Stimulated activated CD4-positive, alpha-beta T cell treated with anti-CD3 and anti-CD28 coated beads, Interleukin-15, amount 100 ng/mL, for 24 hours (primary cell): ENCODE measurements at regions not wholly inside any gene's neighbourhood (a gene's known extent, or its start where the extent isn't known, plus 50 kb on each side); places are given as distances from the start of the nearest gene placed in this dataset.
"Not testable (repeated sequence)": the region's sequence is repeated elsewhere in the genome, so short reads cannot be mapped to it uniquely, and the experiment has no call there.

Experiments used
- DNase-seq: peaks from one replicate; pipeline ENCODE4 v3.0.0-alpha.2; 2020

DNA sequence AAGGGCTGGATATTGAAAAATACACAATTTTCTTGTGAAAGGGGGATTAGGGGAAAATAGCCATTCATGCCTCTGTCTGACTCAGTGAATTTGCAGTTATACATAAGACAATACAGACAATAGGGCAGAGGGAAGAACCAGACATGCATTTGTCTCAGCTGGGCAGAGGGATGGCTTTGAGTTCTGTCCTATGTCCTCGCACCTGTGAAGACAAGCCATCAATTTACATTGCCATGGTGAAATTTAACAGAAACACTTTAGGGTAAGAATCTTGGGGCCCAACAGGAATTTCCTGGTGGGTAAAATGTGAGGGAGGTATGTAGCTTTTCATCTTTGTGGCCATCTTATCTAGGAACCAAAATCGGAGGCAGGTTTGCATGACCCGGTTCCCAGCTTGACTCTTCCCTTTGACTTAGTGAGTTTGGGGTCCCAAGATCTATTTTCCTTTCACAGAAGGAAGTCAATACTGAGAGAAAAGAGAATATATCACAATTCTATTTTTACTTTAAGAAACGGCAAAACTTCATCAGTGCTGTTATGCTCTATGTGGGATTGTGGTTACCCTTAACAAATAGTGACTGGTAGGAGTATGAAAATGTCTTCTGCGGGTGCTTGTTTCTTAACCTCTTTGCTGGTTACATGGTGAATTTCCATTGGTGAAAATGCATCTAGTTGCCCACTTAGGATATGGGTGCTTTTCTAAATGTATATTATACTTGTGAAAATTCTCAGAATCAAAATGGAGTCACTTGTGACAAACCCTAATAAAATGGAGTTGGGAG lies 221.8 kb downstream of the SPP2 start:
- DNase-seq: no peak

DNA sequence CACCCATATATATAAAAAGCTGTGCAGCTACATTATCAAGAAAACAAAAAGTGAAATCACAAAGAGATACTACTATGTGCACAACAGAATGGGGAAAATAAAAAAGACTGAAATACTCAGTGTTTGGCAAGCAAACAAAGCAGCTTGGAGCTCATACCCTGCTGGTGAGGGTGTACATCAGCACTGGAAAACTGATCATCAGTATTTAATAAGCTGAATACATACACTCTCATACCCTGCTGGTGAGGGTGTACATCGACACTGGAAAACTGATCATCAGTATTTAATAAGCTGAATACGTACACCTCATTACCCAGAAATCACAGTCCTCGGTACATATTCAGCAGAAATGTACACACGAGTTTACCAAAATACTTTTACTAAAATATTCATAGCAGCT lies 220.8 kb downstream of the SPP2 start:
- DNase-seq: no peak

DNA sequence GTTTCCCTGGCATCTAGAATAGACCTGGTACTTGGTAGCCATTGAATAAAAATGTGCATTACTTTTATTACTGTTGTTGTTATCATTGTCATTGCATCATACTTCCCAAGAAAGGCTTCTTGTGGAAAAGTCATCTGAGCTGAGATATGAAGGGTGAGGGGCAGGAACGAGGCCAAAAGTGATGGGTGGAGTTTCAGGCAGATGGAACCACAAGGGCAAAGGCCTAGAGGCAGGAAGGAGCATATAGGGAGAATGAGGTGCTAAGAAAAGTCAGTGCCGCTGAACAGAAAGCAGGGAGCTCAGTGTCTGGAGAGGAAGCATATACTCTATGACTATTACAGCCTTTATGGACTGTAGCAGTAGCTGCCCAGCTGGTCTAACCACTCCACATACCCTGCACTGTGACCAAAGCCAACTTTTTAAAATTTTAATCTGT lies 219.3 kb downstream of the SPP2 start:
- DNase-seq: no peak

DNA sequence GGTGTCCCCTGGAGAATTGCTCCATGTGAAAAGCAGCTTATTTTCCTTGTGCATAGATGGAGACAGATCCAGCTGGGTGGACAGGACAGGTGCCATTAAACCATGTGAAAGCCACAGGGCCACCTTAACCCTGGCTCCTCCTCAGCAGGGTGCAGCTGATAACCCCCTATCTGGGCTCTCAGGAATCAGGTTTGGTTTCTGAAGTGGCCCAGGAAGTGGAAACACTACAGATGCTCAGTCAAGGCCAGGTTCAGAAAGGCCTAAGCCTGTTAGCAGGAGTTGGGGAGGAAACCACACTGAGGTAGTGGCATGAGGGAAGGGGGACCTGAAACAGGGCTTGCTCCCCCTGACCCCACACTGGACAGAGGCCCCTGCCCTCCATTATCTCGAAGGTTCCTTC lies 217.0 kb downstream of the SPP2 start:
- no peak for DNase-seq

- DNase-seq: no peak
Observed at GRCh38 chr2:234266952-234267351, 216.4 kb downstream of the SPP2 start.

GRCh38 chr2:234265206-234265605 lies 214.7 kb downstream of the SPP2 start:
- no peak for DNase-seq

- no peak for DNase-seq
Observed at GRCh38 chr2:234261736-234262135, 211.2 kb downstream of the SPP2 start.

- DNase-seq: no peak
Observed at GRCh38 chr2:234259440-234259839, 208.9 kb downstream of the SPP2 start.

DNA sequence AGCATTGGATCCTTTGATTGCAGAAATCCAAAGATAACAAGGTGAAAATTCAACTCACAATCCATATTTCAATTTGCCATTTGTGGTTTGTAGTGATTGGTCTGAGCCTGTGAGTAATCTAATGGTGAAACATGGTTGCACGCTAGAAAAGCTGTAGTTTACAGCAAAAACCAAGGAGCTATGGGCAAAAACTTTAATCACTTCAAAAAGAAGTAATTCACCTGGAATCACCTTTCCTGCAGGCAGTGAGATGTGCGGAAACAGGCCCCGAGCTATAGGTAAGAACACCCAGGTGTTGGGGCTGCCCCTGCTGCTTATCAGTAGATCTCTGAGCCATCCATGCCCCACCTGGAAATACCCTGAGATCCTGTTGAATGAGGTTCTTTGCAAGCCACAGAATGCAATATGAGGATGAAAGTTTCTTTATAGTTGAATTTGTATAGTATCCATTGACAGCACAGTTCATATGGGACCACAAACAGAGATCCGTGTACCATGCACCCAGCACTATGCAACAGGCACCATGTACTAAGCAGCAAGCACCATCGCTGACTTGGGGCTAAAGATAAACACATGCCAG lies 208.2 kb downstream of the SPP2 start:
- DNase-seq: no peak

GRCh38 chr2:234257859-234258561 lies 207.5 kb downstream of the SPP2 start:
- DNase-seq: peak; percentile 59

GRCh38 chr2:234256516-234256915 lies 206.0 kb downstream of the SPP2 start:
- no peak for DNase-seq

- DNase-seq: no peak
Observed at GRCh38 chr2:234254783-234255521, 204.4 kb downstream of the SPP2 start.

DNA sequence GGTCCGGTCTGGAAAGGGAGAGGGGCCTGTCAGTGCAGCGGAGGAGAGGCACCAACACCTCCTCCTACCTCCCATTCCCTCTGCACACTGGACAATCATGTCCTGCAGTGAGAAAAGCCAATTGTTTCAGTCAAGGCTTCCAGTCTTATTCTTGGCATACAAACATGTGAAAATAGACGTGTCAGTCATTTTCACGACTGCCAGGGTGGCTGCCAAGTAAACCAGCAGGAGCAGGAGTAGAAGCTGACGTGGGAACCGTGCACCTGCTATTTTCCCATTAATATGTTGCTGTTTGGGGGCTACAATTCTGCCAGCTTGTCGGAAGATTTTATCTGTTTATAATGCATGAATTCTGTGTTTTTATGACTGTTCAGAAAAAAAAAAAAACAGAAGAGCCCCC lies 202.3 kb downstream of the SPP2 start:
- no peak for DNase-seq

- no peak for DNase-seq
Observed at GRCh38 chr2:234251326-234252271, 201.1 kb downstream of the SPP2 start.

DNA sequence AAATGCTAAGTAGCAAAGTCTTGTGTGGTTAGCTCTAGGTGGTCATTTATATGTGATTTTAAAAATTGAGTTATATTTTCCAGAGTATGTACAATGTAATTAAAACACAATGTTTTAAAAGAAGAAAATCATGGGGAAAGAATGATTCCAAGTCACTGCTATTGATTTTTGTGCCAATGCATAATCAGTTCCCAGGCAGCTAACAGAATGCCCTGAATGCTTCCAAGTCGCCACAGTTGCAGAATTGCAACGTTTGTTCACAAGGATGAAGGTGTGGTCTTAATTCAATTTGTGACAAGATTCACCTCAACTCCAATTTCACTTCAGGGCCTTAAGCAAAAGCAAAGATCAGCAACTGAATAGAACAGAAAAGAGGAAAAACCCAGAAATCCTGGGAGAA lies 200.4 kb downstream of the SPP2 start:
- DNase-seq: no peak

DNA sequence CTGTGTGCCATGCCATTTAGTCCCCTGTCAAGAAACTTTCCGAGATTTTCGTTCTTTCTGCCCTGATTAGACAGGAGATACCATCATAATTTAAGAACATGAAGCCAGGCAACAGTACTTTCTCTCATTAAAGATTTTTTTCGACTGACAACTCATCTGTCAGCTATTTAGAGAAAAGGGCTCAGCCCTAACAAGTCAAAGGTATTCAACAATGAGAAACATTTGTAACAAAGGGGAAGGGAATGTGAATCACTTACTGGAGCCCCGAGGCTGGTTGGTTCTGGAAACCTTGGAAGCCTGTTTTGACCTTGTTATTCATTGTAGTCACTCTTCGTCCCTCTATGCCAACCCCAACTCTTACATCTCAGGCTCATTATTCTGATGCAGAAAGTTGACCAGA lies 199.4 kb downstream of the SPP2 start:
- no peak for DNase-seq

DNA sequence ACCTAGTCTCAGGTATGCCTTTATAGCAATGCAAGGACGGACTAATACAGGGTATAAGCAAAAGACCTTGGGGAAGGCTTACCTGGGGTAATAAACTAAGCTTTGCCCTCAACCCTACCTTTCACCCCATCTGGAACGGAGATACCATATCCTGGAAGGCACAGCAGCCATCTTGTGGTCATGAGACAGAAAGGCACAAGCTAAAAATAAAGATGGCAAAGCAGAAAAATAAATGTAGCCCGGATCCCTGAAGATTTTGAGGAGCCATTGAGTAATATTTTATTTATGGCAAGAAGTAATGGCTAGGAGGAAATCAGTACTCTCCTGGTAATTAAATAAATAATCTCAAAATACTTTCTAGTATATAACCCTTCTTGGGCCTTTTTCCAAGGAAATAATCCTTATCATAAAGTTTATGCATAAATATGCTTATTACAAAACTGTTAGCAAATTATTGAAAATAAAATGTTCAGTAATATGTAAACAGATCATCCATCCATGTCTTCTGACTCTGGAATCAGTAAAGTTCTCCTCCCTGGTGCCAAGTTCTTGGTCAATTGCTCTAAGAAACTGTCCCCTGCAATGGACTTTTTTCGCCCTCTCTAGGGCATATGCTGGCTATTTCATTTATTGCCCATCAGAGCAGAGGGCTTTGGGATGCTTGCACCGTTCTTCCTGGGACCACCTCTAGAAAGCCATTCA lies 198.7 kb downstream of the SPP2 start:
- DNase-seq: no peak

- not testable (repeated sequence) for DNase-seq
Observed at GRCh38 chr2:234248213-234248710, 197.8 kb downstream of the SPP2 start.

GRCh38 chr2:234247453-234248180 lies 197.1 kb downstream of the SPP2 start:
- DNase-seq: no peak

GRCh38 chr2:234245945-234246344 lies 195.4 kb downstream of the SPP2 start:
- DNase-seq: no peak
